Esophagus squamous epithelium (tissue), 5 donors: ENCODE measurements at regions not wholly inside any gene's neighbourhood (a gene's known extent, or its start where the extent isn't known, plus 50 kb on each side); places are given as distances from the start of the nearest gene placed in this dataset.

Source experiments
- DNase-seq: peaks from one replicate; lab custom pipeline; 2025; lab: John Stamatoyannopoulos, UW
- H3K27ac ChIP-seq, 4 donors: fragments of 200-600 bp; sonication (generic); one replicate each; pipeline ENCODE4 v1.5.1; 2016 to 2019; ENCODE audit warnings: mild to moderate bottlenecking in 1 of 4
- H3K27me3 ChIP-seq, 4 donors: fragments of 200-600 bp; sonication (generic); 1 replicate in 3 of 4; 2 replicates in 1 of 4; pipeline versions ENCODE4 v1.5.1 to v1.6.0; 2017 to 2021; ENCODE audit warnings: antibody characterized with exemption in 1 of 4
- H3K36me3 ChIP-seq, 3 donors: fragments of 200-600 bp; sonication (generic); one replicate each; pipeline ENCODE4 v1.5.1; 2016 to 2019
- H3K4me1 ChIP-seq, 3 donors: fragments of 200-600 bp; sonication (generic); one replicate each; pipeline ENCODE4 v1.5.1; 2017 to 2019
- H3K4me3 ChIP-seq, 4 donors: fragments of 200-600 bp; sonication (generic); 1 replicate in 3 of 4; 2 replicates in 1 of 4; pipeline ENCODE4 v1.5.1; 2016 to 2019; ENCODE audit warnings: mild to moderate bottlenecking in 2 of 4, moderate library complexity in 1 of 4
- H3K9me3 ChIP-seq, 3 donors: fragments of 200-600 bp; sonication (generic); one replicate each; pipeline ENCODE4 v1.5.1; 2016 to 2019
- POLR2A ChIP-seq, 4 donors: fragments of 450-650 bp; IDR thresholded peaks; one replicate each; pipeline ENCODE4 v1.6.1; 2017; ENCODE audit warnings: antibody characterized with exemption in 4 of 4, mild to moderate bottlenecking in 4 of 4, moderate library complexity in 3 of 4
- WGBS, 2 donors: methylation state at CpG; one replicate each; pipeline ENCODE4 v1.1.5; 2018; 5-methylcytosine and 5-hydroxymethylcytosine counted together
- intact Hi-C: fragments of 100-400 bp; cut with DNase I; formaldehyde crosslinking; loops from one replicate; pipeline ENCODE4 v1.15.0; 2022
- TF ChIP-seq, protein P1 (sequence below), 6 experiments: fragments of 450-650 bp in 4 of 6; fragments of 200-600 bp in 2 of 6; sonication (generic) in 2 of 6; IDR thresholded peaks; one replicate each; pipeline ENCODE4 v1.5.1; 2016 to 2019; ENCODE audit warnings: antibody characterized with exemption in 6 of 6, mild to moderate bottlenecking in 4 of 6, moderate library complexity in 4 of 6
- donor health status: DM: yes; HTN: yes; CAD: no.

GRCh38 chr12:75951399-75952278 lies 79.9 kb downstream of the PHLDA1 start:
- intact Hi-C loops, result no loop called here
- TF ChIP-seq POLR2A (IDR thresholded peaks at IDR 0.05), result no peak
- TF ChIP-seq, protein P1, sequence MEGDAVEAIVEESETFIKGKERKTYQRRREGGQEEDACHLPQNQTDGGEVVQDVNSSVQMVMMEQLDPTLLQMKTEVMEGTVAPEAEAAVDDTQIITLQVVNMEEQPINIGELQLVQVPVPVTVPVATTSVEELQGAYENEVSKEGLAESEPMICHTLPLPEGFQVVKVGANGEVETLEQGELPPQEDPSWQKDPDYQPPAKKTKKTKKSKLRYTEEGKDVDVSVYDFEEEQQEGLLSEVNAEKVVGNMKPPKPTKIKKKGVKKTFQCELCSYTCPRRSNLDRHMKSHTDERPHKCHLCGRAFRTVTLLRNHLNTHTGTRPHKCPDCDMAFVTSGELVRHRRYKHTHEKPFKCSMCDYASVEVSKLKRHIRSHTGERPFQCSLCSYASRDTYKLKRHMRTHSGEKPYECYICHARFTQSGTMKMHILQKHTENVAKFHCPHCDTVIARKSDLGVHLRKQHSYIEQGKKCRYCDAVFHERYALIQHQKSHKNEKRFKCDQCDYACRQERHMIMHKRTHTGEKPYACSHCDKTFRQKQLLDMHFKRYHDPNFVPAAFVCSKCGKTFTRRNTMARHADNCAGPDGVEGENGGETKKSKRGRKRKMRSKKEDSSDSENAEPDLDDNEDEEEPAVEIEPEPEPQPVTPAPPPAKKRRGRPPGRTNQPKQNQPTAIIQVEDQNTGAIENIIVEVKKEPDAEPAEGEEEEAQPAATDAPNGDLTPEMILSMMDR (IDR thresholded peaks at IDR 0.05), result no peak
- Histone ChIP-seq H3K27ac (peak overlapping the region in 1 of 4 donors; percentile 65), H3K4me3 (no peak overlapping the region), H3K4me1 (peaks cover 0 to 23% (median 9%) of the 10 kb centered on the region in 3 donors), H3K27me3 (no peaks in the 10 kb centered on the region), H3K36me3 (no peaks in the 10 kb centered on the region), H3K9me3 (no peaks in the 10 kb centered on the region)
- WGBS, 2 donors, result 76 to 84% methylated on average over 4 of the region's 4 CpGs
- DNase-seq, result no peak

DNA sequence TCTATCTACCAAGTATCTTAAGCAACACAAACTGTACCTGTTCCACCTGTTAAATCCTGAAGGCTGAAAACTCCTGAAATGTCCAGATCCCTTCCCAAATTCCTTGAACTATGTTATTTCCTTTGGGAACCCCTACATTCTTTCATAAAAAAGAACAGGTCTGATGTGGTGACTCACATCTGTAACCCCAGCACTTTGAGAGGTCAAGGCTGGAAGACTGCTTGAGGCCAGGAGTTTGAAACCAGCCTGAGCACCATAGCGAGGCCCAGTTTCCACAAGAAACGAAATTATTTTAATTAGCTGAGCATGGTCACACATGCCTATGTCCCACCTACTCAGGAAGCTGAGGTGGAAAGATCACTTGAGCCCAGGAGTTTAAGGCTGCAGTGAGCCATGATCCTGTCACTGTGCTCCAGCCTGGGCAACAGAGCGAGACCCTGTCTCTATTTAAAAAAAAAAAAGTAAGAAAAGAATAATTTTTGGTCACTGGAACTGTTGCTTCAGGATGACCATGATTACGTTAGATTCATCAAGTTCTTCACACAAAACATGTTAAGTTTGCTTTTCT lies 84.3 kb downstream of the PHLDA1 start:
- Histone ChIP-seq H3K9me3 (no peaks in the 10 kb centered on the region), H3K4me1 (peaks cover 4 to 33% (median 18%) of the 10 kb centered on the region in 3 donors), H3K4me3 (no peak overlapping the region), H3K36me3 (no peaks in the 10 kb centered on the region), H3K27me3 (no peaks in the 10 kb centered on the region), H3K27ac (no peak overlapping the region)
- DNase-seq, result no peak
- no peak for TF ChIP-seq POLR2A (IDR thresholded peaks at IDR 0.05)
- TF ChIP-seq, protein P1 (IDR thresholded peaks at IDR 0.05), result no peak
- WGBS, 2 donors, result 86 to 91% methylated on average over 3 to 4 of the region's 4 CpGs
- intact Hi-C loops, result no loop called here

DNA sequence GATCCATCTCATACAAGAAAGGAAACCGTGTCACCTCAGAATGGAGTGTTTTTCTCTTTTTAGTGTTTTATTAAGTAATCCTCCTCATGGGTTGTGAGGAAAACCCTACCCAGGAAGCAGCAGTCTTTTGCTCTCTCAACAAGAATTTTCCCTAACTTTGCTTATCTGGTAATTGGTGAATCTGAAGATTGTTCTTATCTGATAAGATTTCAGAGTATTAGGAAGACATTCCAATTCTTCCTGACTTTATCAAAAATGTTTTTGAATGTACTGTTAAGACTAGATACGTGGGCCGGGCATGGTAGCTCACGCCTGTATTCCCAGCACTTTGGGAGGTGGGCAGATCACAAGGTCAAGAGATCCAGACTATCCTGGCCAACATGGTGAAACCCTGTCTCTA lies 86.0 kb downstream of the PHLDA1 start:
- no peaks in the 10 kb centered on the region for H3K9me3 ChIP-seq
- H3K27ac ChIP-seq, result peak overlapping the region in 3 of 4 donors; percentile 76 to 82 (median 78)
- H3K4me3 ChIP-seq, result no peak overlapping the region
- no peak for DNase-seq
- H3K36me3 ChIP-seq, result no peaks in the 10 kb centered on the region
- H3K4me1 ChIP-seq, result peaks cover 4 to 26% (median 18%) of the 10 kb centered on the region in 3 donors
- H3K27me3 ChIP-seq, result no peaks in the 10 kb centered on the region
- no peak for TF ChIP-seq POLR2A (IDR thresholded peaks at IDR 0.05)
- intact Hi-C loops, result no loop called here
- WGBS, 2 donors, result 92 to 99% methylated on average over 3 to 4 of the region's 4 CpGs

GRCh38 chr12:75944905-75945432 lies 86.6 kb downstream of the PHLDA1 start:
- H3K36me3 ChIP-seq, result no peaks in the 10 kb centered on the region
- no peaks in the 10 kb centered on the region for H3K27me3 ChIP-seq
- peak overlapping the region; percentile 76 to 84 (median 80) for H3K27ac ChIP-seq
- no peak for DNase-seq
- intact Hi-C loops, result no loop called here
- WGBS, 2 donors, result 51 to 59% methylated on average over 4 of the region's 4 CpGs
- H3K4me1 ChIP-seq, result peaks cover 4 to 30% (median 18%) of the 10 kb centered on the region in 3 donors
- no peak overlapping the region for H3K4me3 ChIP-seq
- TF ChIP-seq, protein P1 (IDR thresholded peaks at IDR 0.05), result no peak
- TF ChIP-seq POLR2A (IDR thresholded peaks at IDR 0.05), result no peak
- no peaks in the 10 kb centered on the region for H3K9me3 ChIP-seq

GRCh38 chr12:75944097-75944904 lies 87.3 kb downstream of the PHLDA1 start:
- TF ChIP-seq POLR2A (IDR thresholded peaks at IDR 0.05), result no peak
- TF ChIP-seq, protein P1 (IDR thresholded peaks at IDR 0.05), result no peak
- H3K4me1 ChIP-seq, result peaks cover 4 to 30% (median 18%) of the 10 kb centered on the region in 3 donors
- H3K9me3 ChIP-seq, result no peaks in the 10 kb centered on the region
- peak overlapping the region in 1 of 4 donors; percentile 28 for H3K4me3 ChIP-seq
- DNase-seq, result no peak
- no peaks in the 10 kb centered on the region for H3K27me3 ChIP-seq
- 8 to 32% methylated on average over 1 of the region's 1 CpG for WGBS, 2 donors
- no peaks in the 10 kb centered on the region for H3K36me3 ChIP-seq
- intact Hi-C loops, result no loop called here
- H3K27ac ChIP-seq, result peak overlapping the region; percentile 76 to 84 (median 80)
